ENCODE measurements at regions not wholly inside any gene's neighbourhood (a gene's known extent, or its start where the extent isn't known, plus 50 kb on each side); places are given as distances from the start of the nearest gene placed in this dataset.

DNA sequence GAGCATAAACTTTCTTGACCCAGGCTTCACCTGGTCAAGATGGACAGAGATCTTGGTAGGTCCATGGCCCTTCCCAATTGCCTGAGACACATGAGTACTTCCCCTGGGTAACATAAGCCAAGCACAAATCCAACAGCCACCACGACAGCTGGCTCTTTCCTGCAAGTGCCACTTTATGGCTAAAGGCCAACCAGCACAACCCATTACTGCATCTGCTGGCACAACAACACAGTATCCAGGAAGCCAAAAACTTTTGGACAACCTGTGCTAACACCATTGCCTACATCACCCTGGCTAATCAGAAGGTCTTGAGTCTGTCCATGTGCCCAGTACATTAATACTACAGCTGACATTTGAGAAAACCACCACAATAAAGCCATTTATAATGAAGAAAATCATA, 548.0 kb upstream of the SEMA3D start:
- no peak for TF ChIP-seq ZNF274 (IDR thresholded peaks at IDR 0.05; ENCODE audit: borderline replicate concordance, extremely low read depth, low read length)
- TF ChIP-seq, protein P1, sequence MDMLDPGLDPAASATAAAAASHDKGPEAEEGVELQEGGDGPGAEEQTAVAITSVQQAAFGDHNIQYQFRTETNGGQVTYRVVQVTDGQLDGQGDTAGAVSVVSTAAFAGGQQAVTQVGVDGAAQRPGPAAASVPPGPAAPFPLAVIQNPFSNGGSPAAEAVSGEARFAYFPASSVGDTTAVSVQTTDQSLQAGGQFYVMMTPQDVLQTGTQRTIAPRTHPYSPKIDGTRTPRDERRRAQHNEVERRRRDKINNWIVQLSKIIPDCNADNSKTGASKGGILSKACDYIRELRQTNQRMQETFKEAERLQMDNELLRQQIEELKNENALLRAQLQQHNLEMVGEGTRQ (IDR thresholded peaks at IDR 0.05; ENCODE audit: low read length): no peak
- no peak for TF ChIP-seq POLR2A (IDR thresholded peaks at IDR 0.05; ENCODE audit: control extremely low read depth in 1 of 2, low read depth in 2 of 2, low read length in 2 of 2)
- TF ChIP-seq BCL11A (IDR thresholded peaks at IDR 0.05; ENCODE audit: low read depth in 2 of 2, low read length in 2 of 2): no peak
- no peak for TF ChIP-seq SIX5 (IDR thresholded peaks at IDR 0.05; ENCODE audit: low read depth, low read length)
- TF ChIP-seq CTBP2 (IDR thresholded peaks at IDR 0.05; ENCODE audit: borderline replicate concordance, insufficient read depth, insufficient read length, low read length): no peak
- TF ChIP-seq SIRT6 (IDR thresholded peaks at IDR 0.05; ENCODE audit: low read length): no peak
- no peak for TF ChIP-seq GABPA (IDR thresholded peaks at IDR 0.05; ENCODE audit: borderline replicate concordance, insufficient read depth, low read length)
- TF ChIP-seq CHD2 (IDR thresholded peaks at IDR 0.05; ENCODE audit: low read length): no peak
- TF ChIP-seq RAD21 (IDR thresholded peaks at IDR 0.05 in 1 of 2, conservative IDR thresholded peaks at IDR 0.05 in 1 of 2; ENCODE audit: low read depth in 2 of 2, low read length in 2 of 2): no peak
- TF ChIP-seq EP300 (IDR thresholded peaks at IDR 0.05; ENCODE audit: borderline replicate concordance in 1 of 2, low read depth in 2 of 2, low read length in 2 of 2): no peak
- TF ChIP-seq FOSL1 (IDR thresholded peaks at IDR 0.05; ENCODE audit: insufficient read depth, low read depth, low read length): no peak
- TF ChIP-seq SP2 (IDR thresholded peaks at IDR 0.05; ENCODE audit: low read length): no peak
- no peak for TF ChIP-seq TCF12 (IDR thresholded peaks at IDR 0.05; ENCODE audit: low read depth, low read length)
- Histone ChIP-seq H4K91ac (replicated peaks; ENCODE audit: insufficient read length, low read length) (no peak overlapping the region), H3K79me1 (ENCODE audit: low read depth, low read length) (no peaks in the 10 kb centered on the region), H4K5ac (ENCODE audit: insufficient read length, low read depth, low read length) (no peak overlapping the region), H3K79me2 (ENCODE audit: control insufficient read depth in 1 of 2, insufficient read depth in 2 of 2, low read length in 2 of 2) (no peaks in the 10 kb centered on the region), H3K14ac (ENCODE audit: insufficient read length) (no peak overlapping the region), H3K4ac (replicated peaks; ENCODE audit: insufficient read length, low read depth, low read length) (no peak overlapping the region), H3K18ac (ENCODE audit: extremely low read depth, low read length) (no peak overlapping the region), H3K27ac (ENCODE audit: low read depth, low read length) (no peak overlapping the region), H3K4me2 (ENCODE audit: insufficient read depth in 1 of 2, low read depth in 2 of 2, low read length in 2 of 2) (no peak overlapping the region), H3K23ac (ENCODE audit: insufficient read length) (no peak overlapping the region), H2BK20ac (ENCODE audit: low read length) (no peak overlapping the region), H3K4me1 (replicated peaks in 1 of 4; ENCODE audit: control insufficient read depth in 3 of 4, insufficient read depth in 4 of 4, low read length in 3 of 4) (no peaks in the 10 kb centered on the region), H3K9me3 (ENCODE audit: insufficient read depth in 2 of 2, low read depth in 1 of 2, low read length in 1 of 2) (no peaks in the 10 kb centered on the region), H2BK15ac (ENCODE audit: low read length) (no peak overlapping the region), H2BK12ac (ENCODE audit: low read depth, low read length) (no peak overlapping the region), H3K9ac (replicated peaks in 1 of 4; ENCODE audit: extremely low read depth in 1 of 4, low read depth in 3 of 4, low read length in 3 of 4) (no peak overlapping the region), H3K36me3 (ENCODE audit: control insufficient read depth in 2 of 4, insufficient read depth in 4 of 4, low read length in 3 of 4) (no peaks in the 10 kb centered on the region), H3K27me3 (replicated peaks in 1 of 4; ENCODE audit: control insufficient read depth in 3 of 4, extremely low read depth in 1 of 4, insufficient read depth in 3 of 4, low read length in 3 of 4) (no peaks in the 10 kb centered on the region), H4K8ac (ENCODE audit: extremely low read depth, insufficient read depth, low read length) (no peak overlapping the region), H4K20me1 (replicated peaks in 1 of 2; ENCODE audit: control insufficient read depth in 1 of 2, insufficient read depth in 2 of 2, low read length in 2 of 2) (no peaks in the 10 kb centered on the region), H2AFZ (ENCODE audit: low read length) (no peak overlapping the region), H3K56ac (replicated peaks; ENCODE audit: insufficient read length, low read depth, low read length) (no peak overlapping the region), H2BK120ac (replicated peaks; ENCODE audit: low read depth, low read length) (no peak overlapping the region), H3K4me3 (ENCODE audit: extremely low read depth in 1 of 4, insufficient read depth in 2 of 4, low read depth in 3 of 4, low read length in 4 of 4) (no peak overlapping the region), H2AK5ac (ENCODE audit: low read depth, low read length) (no peak overlapping the region), H2BK5ac (ENCODE audit: low read depth, low read length) (no peak overlapping the region), H3K23me2 (ENCODE audit: low read depth, low read length) (no peaks in the 10 kb centered on the region)
- ChIA-PET CTCF (ENCODE audit: partially characterized antibody) (interaction anchor here (0.5 to 1.8 kb wide), 7 partner anchors 14 to 1053 kb away, joined by 3 to 15 read pairs (median 4); no protein-coding TSS in a partner anchor), POLR2A (ENCODE audit: partially characterized antibody) (no interaction called here)
- DNase-seq (ENCODE audit: low read depth in 1 of 2, low spot score in 2 of 2) (no peak), FAIRE-seq (no peak)
- WGBS, 2 experiments (ENCODE audit: extremely low coverage in 1 of 2, insufficient coverage in 1 of 2, insufficient read length in 1 of 2, insufficient replicate concordance in 2 of 2, low coverage in 1 of 2, low lambda C conversion rate in 2 of 2, missing lambda C conversion rate in 1 of 2): 100% methylated on average over 1 of the region's 1 CpG; no CpG with 5 or more reads in 1 of the 2 experiments

Measured in H1 (cell line).